ENCODE measurements at regions not wholly inside any gene's neighbourhood (a gene's known extent, or its start where the extent isn't known, plus 50 kb on each side); places are given as distances from the start of the nearest gene placed in this dataset.
"Not testable (repeated sequence)": the region's sequence is repeated elsewhere in the genome, so short reads cannot be mapped to it uniquely, and the experiment has no call there.

DNA sequence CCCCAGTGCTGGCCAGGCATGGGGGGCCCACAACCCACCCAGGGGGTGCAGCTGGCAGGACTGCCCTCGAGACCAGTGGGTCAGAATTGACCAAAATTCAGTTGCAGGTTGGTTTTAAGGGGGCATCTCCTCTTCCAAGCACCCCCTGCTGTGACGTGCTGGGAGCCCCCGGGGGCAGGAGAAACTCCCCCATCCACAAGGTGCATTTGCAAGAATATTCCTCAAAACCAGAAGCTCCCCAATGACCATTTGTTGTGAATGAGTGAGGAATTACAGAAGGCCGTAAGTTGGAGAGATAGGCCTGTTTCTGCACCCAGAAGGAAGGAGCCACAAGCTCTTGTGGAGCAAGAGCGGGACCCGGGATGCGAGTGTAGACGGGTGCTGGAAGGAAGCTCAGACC is 414.5 kb downstream of the BRD1 start:
- DNase-seq (ENCODE audit: low read depth), result no peak

DNA sequence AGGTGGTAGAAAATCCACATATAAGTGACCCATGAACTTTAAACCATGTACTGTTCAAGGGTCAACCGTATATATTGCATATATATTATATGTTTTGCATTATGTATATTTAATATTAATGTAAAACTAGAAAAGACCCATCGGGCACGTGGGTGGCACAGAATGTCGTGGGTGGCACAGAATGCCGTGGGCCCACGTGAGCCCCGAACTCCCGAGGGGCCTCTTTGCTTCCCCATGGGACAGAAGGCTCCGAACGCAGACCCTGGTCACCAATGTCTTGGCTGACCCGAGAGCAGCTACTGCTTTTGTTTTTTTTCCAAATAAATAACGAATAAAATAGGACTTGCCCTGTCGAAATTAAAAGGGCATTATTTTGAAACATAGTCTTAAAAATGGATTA is 415.4 kb downstream of the BRD1 start:
- DNase-seq (ENCODE audit: low read depth), result no peak

DNA sequence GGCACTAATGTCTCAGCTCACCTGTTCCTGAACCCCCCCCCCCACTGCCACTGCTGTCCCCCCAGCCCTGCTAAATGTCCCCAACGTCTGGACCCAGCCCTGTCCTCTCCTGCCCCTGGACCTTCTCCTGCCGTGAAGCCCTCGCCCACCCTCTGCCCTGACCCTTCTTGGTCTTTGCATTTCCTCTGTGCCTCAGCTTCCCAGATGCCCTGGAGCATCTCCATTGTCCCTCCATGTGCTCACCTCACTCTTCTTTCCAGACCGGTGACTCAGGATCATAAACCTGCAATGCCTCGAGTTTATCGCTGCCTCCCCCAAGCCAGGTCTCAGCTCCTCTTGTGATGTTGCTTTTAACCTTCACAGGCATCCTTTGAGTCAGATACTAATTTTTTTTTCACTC is 416.4 kb downstream of the BRD1 start:
- DNase-seq (ENCODE audit: low read depth), result no peak

DNA sequence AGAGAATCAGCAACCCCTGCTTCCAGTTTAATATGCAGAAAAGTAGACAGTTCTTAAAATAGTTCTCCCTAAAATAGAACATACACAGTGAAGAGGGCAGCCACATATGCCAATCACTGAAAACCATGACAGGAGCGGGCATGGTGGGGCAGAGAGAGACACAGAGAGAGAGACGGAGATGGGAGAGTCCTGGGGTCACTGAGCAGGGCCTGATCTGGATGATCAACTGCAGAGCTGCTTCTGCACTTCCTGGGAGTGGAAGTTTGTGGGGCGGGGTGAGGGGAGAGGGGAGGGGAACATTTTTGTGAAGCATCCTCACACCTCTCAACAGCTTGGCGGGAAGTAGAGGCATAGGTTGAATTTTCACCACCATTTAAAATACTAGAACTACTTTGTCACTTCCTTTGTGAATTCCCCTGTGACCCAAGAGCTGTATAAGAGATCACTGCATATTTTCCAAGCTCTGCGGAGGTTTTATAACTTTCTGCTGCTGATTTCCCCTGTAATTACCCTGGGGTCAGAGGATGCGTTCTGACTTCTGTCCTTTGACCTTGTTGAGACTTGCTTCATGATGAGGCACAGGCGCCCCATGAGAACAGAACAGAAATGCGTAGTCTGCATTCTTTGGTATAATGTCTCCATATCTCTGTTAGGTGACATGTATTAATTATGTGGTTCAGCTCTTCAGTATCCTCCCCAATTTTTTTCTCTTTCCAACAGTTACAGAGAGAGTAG is 419.4 kb downstream of the BRD1 start:
- no peak for DNase-seq (ENCODE audit: low read depth)

DNA sequence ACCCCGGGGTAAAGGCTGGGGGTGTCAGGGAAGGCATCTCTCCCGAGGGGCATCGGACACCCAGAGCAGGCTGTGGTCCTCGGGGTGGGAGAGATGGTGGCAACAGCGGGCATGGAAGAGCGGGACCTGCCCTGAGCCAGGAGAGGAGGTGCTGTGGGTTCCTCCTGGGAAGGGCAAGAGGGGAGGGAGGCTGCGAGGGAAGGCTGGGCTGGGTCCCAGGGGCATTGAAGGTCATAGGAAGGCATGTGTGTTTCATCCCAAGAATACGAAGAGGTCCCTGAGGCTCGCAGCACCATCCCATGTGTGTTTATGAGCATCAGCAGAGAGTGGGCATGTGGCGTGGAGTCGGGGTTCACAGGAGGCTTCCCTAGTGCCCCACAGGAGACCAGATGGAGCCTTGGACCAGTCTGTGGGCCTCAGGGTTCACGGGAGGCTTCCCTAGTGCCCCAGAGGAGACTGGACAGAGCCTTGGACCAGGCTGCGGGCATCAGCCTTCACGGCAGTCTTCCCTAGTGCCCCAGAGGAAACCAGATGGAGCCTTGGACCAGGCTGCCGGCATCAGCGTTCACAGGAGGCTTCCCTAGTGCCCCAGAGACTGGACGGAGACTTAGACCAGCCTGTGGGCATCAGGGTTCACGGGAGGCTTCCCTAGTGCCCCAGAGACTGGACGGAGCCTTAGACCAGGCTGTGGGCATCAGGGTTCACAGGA is 420.6 kb downstream of the BRD1 start:
- no peak for DNase-seq (ENCODE audit: low read depth)

DNA sequence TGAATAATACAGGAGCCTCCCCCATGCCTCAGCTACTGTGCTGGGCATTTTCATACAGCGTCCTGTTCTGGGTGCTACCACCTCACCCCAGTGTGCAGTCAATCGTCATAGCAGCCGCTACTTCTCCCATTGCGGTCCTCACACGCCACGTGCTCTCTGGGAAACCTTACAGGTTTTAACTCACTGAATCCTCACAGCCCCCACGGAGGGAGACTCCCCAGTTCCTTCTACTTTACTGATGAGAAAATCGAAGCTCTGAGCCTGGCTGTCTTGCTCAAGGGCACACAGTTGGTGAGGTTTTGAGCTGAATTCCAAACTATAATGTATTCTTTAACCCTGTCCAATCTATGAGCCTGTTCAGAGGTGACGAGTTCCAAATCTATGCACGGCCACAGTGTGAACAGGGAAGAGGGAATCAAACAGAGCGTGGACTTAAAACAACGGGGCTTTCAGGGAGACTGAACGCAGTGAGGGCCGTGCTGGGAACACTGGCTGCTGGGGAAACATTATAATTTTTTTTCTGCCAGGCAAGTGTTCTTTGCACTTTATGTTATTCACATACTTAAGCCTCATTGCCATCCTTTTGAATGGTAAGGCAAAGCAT is 421.5 kb downstream of the BRD1 start:
- no peak for DNase-seq (ENCODE audit: low read depth)

DNA sequence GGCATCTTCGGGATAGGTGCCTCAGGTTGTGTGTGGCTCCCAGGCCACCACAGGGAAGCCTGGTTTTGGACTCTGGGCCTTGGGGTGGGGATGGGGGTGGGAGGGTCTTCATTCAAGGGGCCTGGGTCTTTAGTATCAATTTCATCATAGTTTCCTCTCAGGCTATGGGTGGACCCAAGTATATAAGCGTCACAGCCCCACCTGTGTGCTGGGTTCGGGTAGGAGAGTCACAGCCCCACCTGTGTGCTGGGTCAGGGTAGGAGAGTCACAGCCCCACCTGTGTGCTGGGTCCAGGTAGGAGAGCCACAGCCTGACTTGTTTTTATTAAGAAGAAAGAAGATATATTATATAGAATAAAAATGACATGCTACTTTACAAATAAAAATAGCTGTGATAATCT is 422.1 kb downstream of the BRD1 start:
- no peak for DNase-seq (ENCODE audit: low read depth)

DNA sequence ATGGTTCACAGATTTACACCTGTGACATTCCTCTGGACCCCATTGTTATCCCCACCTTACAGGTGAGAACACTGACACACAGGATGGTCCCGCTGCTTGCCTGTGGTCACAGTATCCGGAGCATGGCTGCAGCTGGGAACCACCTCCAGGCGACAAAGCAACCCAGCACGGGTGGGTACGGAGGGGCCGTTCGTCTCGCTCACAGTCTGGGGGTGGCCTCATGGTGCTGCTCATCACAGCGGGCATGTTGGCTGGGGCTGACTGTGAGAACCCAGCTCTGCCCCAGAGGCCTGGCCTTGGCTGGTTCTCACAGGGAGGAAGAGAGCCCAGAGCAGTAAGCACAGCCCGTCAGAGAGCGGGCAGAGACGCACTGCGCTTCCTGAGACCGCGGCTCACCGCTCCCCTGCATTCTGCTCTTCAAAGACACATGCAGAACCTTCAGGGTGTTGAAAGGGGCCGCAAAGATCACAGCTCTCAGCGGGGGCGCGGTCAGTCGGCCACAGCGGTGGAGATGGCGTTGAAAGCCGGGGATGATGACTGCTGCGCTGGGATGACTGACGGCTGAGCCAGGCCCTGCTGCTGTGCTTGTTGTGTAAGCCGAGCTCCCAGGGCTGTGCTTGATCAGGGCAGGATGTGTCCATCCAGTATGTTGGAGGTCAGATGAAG is 423.0 kb downstream of the BRD1 start:
- no peak for DNase-seq (ENCODE audit: low read depth)

DNA sequence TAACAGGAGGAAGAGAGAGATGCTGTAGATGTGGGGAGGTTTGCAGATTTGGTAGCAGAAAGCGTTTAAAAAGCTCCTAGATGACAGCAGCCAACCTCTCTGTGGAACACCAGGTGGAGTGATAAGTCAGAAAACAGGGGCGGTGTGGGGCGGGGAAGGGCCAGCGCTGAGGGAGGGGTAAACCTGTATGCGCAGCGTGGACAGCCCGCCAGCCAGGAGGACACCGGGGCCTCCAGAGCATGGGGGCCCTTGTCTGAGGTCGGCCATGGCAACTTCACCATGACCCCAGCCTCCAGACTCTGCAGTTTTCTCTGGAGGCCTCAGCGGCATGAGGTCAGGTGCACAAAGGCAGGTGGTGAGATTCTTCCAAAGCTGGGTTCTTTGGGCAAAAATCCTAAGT is 423.7 kb downstream of the BRD1 start:
- DNase-seq (ENCODE audit: low read depth), result no peak

DNA sequence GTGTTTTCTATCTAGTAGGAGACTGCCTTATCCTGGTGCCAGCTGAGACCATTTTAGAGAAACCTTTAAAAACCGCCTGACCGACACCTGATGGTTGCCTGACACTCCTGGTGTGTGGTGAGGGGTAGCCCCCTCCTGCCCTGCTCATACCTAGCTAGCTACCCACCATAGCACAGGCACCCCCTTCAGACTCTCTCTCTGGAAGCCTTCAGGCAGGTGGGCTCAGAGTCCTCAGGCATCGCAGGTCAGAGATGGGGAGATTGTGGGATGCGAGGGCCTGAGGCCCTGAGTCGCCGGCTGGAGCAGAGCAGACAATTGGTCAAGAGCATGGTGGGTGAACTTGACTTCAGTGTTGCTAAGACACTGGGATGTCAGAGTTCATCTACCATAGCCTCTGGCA is 424.6 kb downstream of the BRD1 start:
- no peak for DNase-seq (ENCODE audit: low read depth)

DNA sequence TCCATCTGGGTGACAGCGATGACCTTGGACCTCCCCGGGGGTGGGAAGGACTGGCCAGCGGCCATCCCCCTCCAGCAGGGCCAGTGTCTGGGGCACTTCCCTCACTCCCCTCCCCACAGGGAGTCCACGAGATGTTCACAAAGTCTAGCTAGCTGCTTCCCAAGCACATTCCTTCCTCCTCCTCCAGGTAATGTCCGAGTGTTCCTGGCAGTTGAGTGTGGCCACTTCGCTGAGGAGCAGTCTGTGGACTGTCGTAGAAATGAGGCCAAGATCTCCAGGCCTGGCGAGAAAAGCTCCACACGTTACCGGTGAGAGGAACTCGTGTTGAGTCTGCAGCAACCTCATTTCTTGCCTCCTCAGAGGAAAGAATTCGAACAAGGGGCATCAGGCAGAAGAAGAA is 425.5 kb downstream of the BRD1 start:
- DNase-seq (ENCODE audit: low read depth), result no peak

DNA sequence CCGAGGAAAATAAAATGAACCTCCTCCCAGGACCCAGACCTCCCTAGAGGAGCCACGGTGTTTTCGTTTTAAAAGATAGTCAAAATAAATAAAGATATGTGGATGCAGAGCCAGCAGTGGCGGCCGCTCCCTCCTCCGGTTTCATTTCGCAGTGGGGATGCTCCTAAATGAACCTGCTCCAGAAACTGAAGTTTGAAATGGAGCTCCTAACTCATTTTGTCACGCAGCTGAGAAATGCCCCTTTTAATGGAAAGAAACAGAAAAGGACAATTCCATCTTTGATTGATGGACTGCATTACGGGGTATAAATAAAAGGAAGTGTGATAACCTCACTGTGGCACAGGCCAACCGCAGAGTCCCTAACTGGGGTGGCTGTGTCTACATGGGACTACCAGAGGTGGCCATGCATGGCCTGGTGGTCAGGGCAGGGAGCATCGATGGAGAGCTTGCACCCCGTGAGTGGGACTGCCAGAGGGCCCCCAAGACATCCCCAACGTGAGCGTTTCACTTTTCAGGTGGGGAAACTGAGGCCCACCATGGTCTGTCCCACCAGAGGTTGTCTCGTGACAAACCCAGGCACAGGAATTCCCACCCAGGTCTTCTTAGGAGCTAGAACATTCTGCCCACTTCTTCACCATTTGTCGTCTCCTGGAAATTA is 426.6 kb downstream of the BRD1 start:
- no peak for DNase-seq (ENCODE audit: low read depth)

DNA sequence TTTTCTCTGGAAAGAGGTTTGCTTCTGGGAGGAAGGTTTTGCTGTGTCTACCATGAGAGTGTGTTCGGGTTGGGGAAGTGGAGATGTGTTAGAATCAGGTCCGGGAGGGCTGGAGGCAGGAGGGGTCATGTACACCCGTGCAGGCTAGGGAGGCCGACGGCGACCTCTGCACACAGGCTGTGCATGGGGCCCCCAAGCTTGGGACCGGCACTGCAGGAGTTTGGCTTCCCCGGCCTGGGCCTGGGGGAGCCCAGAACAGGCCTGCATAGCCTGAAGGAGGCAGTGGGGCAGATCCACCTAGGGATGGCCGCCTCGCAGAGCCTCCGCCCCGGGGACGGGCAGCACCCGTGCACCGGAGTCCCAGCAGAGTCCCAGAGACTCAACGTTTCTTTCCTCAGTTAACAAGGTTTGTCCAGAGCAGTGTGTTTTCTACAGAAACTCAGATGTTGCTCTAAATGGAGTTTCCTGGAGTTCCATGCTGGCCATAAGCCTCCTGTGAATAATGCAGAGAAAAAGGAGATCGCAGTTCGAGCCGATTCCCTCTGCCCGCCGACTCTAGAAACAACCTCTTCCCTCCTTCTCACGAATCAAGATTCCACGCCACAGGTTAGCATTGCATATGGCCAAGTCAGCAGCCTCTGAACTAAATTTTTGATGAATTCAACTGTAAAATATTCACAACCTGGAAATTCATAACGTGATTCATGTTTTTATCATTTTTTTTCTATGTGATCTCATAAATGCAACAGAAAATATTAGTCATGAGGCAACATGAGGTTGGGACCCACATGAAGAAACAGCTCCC is 427.3 kb downstream of the BRD1 start:
- no peak for DNase-seq (ENCODE audit: low read depth)

DNA sequence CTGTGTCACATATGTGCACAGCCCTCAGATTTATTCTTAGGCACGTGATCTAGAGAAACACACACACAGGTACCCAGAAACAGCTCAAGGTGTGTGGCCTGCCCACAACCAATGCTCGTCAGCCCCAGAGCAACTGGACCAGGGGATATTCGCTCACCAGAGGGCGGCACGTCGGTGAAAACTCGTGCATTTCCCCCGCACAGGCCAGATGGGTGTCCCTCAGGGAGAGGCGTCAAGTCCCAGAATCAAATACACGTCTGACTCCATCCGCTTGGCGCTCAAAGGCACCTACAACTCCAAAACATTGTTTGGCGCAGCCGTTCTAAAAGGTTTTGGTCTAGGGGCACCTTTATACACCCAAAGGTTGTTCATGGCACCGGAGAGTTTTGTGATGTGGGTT is 429.0 kb downstream of the BRD1 start:
- no peak for DNase-seq (ENCODE audit: low read depth)

DNA sequence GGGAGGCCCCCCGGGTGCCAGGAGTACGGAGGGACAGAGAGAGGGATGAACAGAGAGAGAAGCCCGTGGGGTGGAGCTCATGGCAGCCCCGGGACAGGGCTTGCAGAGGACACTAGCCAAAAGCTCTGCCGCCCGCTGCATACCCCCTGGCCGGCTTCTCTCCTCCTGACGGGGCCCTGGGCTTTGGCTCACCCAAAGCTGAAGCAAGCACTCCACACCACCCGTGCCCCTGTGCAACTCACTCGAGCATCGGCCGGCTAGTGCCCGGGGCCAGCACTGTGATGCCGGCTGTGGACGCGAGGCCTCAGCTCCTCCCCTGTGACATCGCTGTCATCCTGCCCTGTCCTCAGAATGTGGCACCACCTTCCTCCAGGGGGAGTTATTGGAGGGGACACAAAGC is 429.6 kb downstream of the BRD1 start:
- no peak for DNase-seq (ENCODE audit: low read depth)

DNA sequence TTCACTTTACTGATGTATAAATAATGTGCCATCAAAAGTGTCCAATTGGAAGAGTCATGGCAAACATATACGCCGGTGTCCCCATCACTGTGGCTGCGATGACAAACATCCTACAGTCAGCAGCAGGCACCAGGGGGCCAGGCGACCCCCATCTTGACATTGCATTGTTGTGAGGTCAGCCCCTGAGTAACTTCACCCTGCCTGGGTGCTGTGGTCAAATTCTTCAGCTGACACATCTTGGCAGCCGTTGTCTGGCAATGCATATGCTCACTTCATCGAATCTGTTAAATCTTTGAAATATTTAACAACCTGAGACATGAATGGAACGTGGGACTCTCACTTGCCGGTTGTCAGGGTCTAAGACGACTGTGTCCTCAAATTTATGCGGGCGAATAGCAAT is 430.9 kb downstream of the BRD1 start:
- no peak for DNase-seq (ENCODE audit: low read depth)

DNA sequence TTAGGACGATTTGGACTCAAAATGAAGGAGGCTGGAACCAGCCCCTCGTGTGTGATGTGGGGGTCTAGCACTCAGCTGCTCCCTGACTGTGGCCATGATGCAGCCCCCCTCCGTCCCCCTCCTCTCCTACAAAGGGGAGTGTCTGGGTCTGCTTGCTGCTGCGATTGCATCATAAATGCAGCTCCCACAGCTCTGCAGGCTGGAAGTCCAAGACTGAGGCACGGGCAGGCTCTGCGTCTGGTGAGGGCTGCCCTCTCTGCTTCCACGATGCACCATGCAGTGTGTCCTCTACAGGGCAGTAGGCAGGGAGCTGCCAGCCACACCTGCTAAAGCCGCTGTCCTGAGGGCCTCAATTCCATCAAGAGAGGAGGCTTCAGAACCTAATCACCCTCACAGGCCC is 432.1 kb downstream of the BRD1 start:
- no peak for DNase-seq (ENCODE audit: low read depth)

DNA sequence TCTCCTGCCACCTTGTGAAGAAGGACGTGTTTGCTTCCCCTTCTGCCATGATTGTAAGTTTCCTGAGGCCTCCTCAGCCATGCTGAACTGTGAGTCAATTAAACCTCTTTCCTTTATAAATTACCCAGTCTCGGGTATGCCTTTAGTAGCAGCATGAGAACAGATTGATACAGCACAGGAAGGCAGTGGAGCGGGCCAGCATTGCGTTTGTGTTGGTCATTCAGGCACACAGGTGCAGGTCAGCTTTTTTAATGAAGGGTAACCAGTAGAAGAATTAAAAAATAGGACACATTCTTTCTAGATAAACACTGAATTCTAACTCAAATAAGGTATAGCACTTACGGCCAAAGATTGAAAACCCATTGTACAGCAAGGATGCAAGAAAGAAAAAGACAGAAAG is 432.6 kb downstream of the BRD1 start:
- DNase-seq (ENCODE audit: low read depth), result not testable (repeated sequence)

DNA sequence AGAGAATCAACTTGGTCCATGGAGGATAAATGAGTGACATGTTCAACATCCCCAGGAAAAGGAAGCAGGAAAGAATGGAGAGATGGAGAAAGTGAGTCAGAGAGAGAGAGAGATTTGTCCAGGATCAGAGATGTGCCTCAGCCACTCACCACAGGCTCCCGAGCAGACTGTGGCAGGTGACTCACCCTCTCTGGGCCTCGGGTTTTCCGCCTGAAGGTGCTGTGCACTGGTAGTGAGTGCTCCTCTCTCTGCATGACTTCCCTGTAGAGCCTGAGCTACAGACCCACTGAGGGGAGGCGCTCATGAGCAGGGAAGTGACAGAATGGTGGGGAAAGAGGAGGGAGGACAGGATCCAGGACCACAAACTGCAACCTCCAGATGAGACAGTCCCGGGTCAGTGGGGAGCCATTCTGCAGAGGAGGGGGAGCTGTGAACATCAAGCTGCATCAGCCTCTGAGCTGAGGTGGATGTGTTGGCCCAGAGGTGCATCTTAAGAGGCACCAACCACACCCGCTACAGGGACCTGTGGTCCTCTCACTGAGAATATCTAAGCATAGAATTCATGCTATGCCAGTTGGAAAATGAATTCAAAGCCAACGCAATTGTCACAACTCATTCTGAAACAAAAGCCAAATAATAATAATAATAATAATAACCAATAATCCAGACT is 433.4 kb downstream of the BRD1 start:
- DNase-seq (ENCODE audit: low read depth), result no peak

DNA sequence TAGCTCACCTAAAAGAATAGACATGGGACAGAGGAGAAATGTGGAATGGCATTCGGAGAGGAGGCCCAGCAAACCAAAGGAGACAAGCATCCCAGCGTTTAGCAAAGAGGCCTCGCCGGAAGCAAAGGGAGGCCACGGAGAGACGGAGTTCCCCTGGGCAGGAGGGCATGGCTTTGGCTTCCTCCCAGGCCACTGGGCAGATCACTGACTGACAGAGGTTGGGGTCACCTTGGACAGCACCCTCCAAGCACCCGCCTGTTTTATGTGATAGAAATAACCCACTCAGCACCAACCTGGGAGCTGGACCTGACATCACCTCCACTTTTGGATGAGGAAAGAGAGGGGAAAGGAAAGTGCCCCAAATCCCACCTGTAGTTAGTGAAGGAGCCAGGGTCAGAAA is 434.1 kb downstream of the BRD1 start:
- DNase-seq (ENCODE audit: low read depth), result no peak
